ENCODE measurements at regions not wholly inside any gene's neighbourhood (a gene's known extent, or its start where the extent isn't known, plus 50 kb on each side); places are given as distances from the start of the nearest gene placed in this dataset.

- TF ChIP-seq ELF4 (CRISPR knock-in tag; IDR thresholded peaks at IDR 0.05; ENCODE audit: low read depth) (no peak), CTCF (IDR thresholded peaks at IDR 0.05) (no peak), ZNF138 (CRISPR knock-in tag; conservative IDR thresholded peaks at IDR 0.05) (no peak), FOXP1 (CRISPR knock-in tag; IDR thresholded peaks at IDR 0.05; ENCODE audit: borderline replicate concordance) (no peak), ZNF232 (CRISPR knock-in tag; IDR thresholded peaks at IDR 0.05) (no peak), CREB1 (CRISPR knock-in tag; IDR thresholded peaks at IDR 0.05) (no peak), NR1H2 (CRISPR knock-in tag; IDR thresholded peaks at IDR 0.05) (no peak), MAX (CRISPR knock-in tag; IDR thresholded peaks at IDR 0.05) (no peak), MLX (CRISPR knock-in tag; IDR thresholded peaks at IDR 0.05) (no peak), PREB (CRISPR knock-in tag; IDR thresholded peaks at IDR 0.05; ENCODE audit: borderline replicate concordance) (no peak), ZNF121 (CRISPR knock-in tag; IDR thresholded peaks at IDR 0.05) (no peak), E2F1 (CRISPR knock-in tag; IDR thresholded peaks at IDR 0.05) (no peak), USF2 (CRISPR knock-in tag; IDR thresholded peaks at IDR 0.05) (peak; percentile 58)
Measured at GRCh38 chr15:66952756-66953522, 112.5 kb upstream of the SMAD3 start.
